Thoracic aorta (tissue), 2 donors: ENCODE measurements at regions not wholly inside any gene's neighbourhood (a gene's known extent, or its start where the extent isn't known, plus 50 kb on each side); places are given as distances from the start of the nearest gene placed in this dataset.
"Not testable (repeated sequence)": the region's sequence is repeated elsewhere in the genome, so short reads cannot be mapped to it uniquely, and the experiment has no call there.

Source experiments
- ATAC-seq: fragments of 150-250 bp; one replicate; pipeline ENCODE4 v1.8.0; 2017; ENCODE audit warnings: low read depth; ENCODE audit not compliant: insufficient number of reproducible peaks, low FRiP score
- DNase-seq: peaks from one replicate; pipeline ENCODE4 v3.0.0-alpha.2; 2020; ENCODE audit warnings: low spot score
- H3K27ac ChIP-seq, 2 donors: fragments of 200-600 bp; sonication (generic); 1 replicate in 1 of 2; 2 replicates in 1 of 2; pipeline ENCODE4 v1.5.1; 2016; ENCODE audit warnings: mild to moderate bottlenecking in 2 of 2, moderate library complexity in 2 of 2
- H3K27me3 ChIP-seq: fragments of 200-600 bp; sonication (generic); replicated peaks from 2 replicates; pipeline ENCODE4 v1.6.0; 2016; ENCODE audit warnings: mild to moderate bottlenecking; ENCODE audit not compliant: insufficient read depth
- H3K36me3 ChIP-seq: fragments of 200-600 bp; sonication (generic); one replicate; pipeline ENCODE4 v1.5.1; 2016
- H3K4me1 ChIP-seq, 2 donors: fragments of 200-600 bp; sonication (generic); 1 replicate in 1 of 2; 2 replicates in 1 of 2; pipeline versions ENCODE4 v1.5.1 to v1.6.0; 2016; ENCODE audit warnings: low read depth in 2 of 2, mild to moderate bottlenecking in 1 of 2; ENCODE audit not compliant: control insufficient read depth in 1 of 2
- H3K4me3 ChIP-seq: fragments of 200-600 bp; sonication (generic); 2 replicates; pipeline ENCODE4 v1.5.1; 2016; ENCODE audit warnings: mild to moderate bottlenecking
- H3K9me3 ChIP-seq: fragments of 200-600 bp; sonication (generic); 2 replicates; pipeline ENCODE4 v1.5.1; 2016
- CTCF ChIP-seq: fragments of 200-600 bp; sonication (generic); IDR thresholded peaks from one replicate; pipeline ENCODE4 v1.5.1; 2019; ENCODE audit warnings: antibody characterized with exemption

DNA sequence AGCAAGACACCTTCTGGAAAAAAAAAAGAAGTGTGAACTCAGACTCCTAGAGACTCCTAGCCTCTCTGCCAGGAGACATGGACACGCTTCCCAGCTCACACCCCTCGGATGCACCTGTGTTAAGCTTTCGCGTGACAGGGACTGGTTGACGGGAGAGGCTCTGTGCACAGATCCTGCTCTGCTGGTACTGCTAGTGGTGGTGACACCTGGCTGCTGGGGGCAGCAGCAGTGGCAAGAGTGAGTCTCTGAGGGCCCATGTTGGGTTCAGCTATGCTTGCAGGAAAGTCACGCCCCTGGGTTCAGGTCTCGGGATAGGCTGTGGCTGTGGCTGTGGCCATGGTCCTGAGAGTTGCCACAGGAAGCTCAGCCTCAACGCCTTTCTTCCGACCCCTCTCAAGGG is 81.1 kb downstream of the XRCC2 start:
- Histone ChIP-seq H3K4me1 (no peaks in the 10 kb centered on the region), H3K27ac (no peak overlapping the region), H3K27me3 (no peaks in the 10 kb centered on the region), H3K4me3 (no peak overlapping the region), H3K36me3 (no peaks in the 10 kb centered on the region), H3K9me3 (no peaks in the 10 kb centered on the region)
- TF ChIP-seq CTCF, result no peak
- DNase-seq (no peak), ATAC-seq (no peak)

DNA sequence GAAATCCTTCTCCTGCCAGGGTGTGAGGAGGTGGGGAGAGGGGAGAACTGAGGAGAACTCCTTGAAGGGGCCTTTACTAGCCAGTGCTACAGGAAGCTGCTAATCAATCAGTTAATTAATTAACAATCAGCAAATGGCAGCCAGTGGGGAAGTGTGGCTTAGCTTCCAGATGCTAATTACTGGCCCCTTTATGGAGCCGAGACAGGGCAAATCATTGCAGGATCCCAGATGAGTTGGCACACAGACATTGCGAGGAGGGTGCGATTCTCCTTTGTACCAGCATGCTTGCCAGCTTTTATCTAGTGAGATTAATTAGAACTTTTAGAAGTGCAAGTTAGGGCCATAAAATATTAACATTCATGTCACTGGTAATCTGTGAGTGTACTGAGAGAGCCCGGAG is 84.0 kb downstream of the XRCC2 start:
- no peak overlapping the region for H3K27ac ChIP-seq
- no peaks in the 10 kb centered on the region for H3K27me3 ChIP-seq
- no peak for TF ChIP-seq CTCF
- H3K4me1 ChIP-seq, result no peaks in the 10 kb centered on the region
- no peaks in the 10 kb centered on the region for H3K9me3 ChIP-seq
- ATAC-seq (no peak), DNase-seq (no peak)
- H3K4me3 ChIP-seq, result no peak overlapping the region
- no peaks in the 10 kb centered on the region for H3K36me3 ChIP-seq

- H3K27me3 ChIP-seq, result no peaks in the 10 kb centered on the region
- TF ChIP-seq CTCF, result no peak
- no peak overlapping the region for H3K27ac ChIP-seq
- H3K4me1 ChIP-seq, result no peaks in the 10 kb centered on the region
- ATAC-seq (no peak), DNase-seq (no peak)
- H3K36me3 ChIP-seq, result no peaks in the 10 kb centered on the region
- no peak overlapping the region for H3K4me3 ChIP-seq
- no peaks in the 10 kb centered on the region for H3K9me3 ChIP-seq
Measured at GRCh38 chr7:152590481-152590880, 85.5 kb downstream of the XRCC2 start.

DNA sequence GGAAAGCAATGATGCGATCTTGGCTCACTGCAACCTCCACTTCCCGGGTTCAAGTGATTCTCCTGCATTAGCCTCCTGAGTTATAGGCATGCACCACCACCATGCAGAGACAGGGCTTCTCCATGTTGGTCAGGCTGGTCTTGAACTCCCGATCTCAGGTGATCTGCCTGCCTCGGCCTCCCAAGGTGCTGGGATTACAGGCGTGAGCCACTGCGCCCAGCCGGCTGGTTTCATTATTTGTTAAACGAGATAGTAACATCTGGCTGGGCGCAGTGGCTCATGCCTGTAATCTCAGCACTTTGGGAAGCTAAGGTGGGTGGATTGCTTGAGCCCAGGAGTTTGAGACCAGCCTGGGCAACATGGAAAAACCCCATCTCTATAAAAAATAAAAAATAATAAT is 86.1 kb downstream of the XRCC2 start:
- H3K4me1 ChIP-seq, H3K4me3 ChIP-seq, H3K36me3 ChIP-seq, H3K9me3 ChIP-seq, ATAC-seq, H3K27me3 ChIP-seq, DNase-seq, H3K27ac ChIP-seq: not testable (repeated sequence)

GRCh38 chr7:152588350-152588749 is 87.6 kb downstream of the XRCC2 start:
- ATAC-seq, result no peak
- TF ChIP-seq CTCF, result no peak
- H3K4me1 ChIP-seq, result no peaks in the 10 kb centered on the region
- no peaks in the 10 kb centered on the region for H3K36me3 ChIP-seq
- no peak for DNase-seq
- no peak overlapping the region for H3K27ac ChIP-seq
- H3K9me3 ChIP-seq, result no peaks in the 10 kb centered on the region
- no peaks in the 10 kb centered on the region for H3K27me3 ChIP-seq
- H3K4me3 ChIP-seq, result no peak overlapping the region

DNA sequence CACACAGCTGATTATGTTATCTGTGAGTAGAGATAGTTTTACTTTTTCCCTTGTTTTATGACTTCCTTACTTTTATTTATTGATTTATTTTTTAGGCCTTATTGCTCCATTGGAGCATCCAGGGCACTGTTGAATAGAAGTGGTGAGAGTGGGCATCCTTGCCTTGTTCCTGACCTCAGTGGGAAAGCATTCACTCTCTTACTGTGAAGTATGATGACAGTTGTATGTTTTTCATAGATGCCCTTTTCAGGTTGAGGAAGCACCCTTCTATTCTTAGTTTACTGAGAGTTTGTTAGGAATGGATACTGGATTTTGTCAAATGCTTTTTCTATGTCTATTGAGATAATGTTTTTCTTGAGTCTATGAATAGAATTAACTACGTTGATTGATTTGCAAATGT is 88.6 kb downstream of the XRCC2 start:
- Histone ChIP-seq H3K27me3 (no peaks in the 10 kb centered on the region), H3K36me3 (no peaks in the 10 kb centered on the region), H3K9me3 (no peaks in the 10 kb centered on the region), H3K27ac (no peak overlapping the region), H3K4me1 (no peaks in the 10 kb centered on the region), H3K4me3 (no peak overlapping the region)
- DNase-seq (no peak), ATAC-seq (no peak)
- no peak for TF ChIP-seq CTCF
